ENCODE measurements at regions not wholly inside any gene's neighbourhood (a gene's known extent, or its start where the extent isn't known, plus 50 kb on each side); places are given as distances from the start of the nearest gene placed in this dataset.
A peak's percentile ranks its signal among the peaks of the same experiment; 100 is the strongest.

DNA sequence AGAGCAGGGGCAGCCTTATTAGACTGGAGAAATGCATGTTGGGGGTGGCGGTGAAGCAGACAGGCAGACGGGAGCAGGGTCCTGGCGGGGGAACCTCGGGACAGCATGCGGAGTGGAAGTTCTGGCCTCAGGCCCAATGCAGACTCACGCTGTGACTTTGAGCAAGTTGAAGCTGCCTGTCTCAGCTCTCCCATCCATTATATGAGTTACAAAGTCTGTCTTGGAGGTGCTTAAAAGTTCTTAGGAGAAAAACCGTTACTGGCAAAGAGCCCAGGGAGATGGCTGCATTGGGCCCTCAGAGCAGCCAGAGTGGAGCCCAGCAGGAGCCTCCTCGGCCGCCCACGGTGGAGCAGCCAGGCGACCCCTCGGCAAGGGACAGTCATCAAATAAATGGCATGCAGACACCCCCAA, 509.5 kb downstream of the PLXNA4 start:
- Histone ChIP-seq H3K9ac (ENCODE audit: low read length) (no peak overlapping the region), H2AFZ (ENCODE audit: low read length) (no peak overlapping the region)

GRCh38 chr7:132065989-132066603, 509.7 kb upstream of the PODXL start:
- H3F3A ChIP-seq (ENCODE audit: low read length, unreplicated experiment): no peaks in the 10 kb centered on the region
- no peaks in the 10 kb centered on the region for H3K27me3 ChIP-seq (ENCODE audit: low read length)
- H3K27ac ChIP-seq (ENCODE audit: low read length): peak overlapping the region; percentile 78
- H2AFZ ChIP-seq (ENCODE audit: low read length): peak overlapping the region; percentile 60
- DNase-seq (no peak), ATAC-seq (peak; percentile 70)
- CTCF ChIA-PET: no interaction called here
- peak overlapping the region; percentile 5; the same call in 1 of the 2 replicates for H3K9ac ChIP-seq (ENCODE audit: low read length)
- no TSS peak for BruUV-seq (replicated peaks)
- POLR2A ChIA-PET (ENCODE audit: unreplicated experiment): no interaction called here
- H3K4me1 ChIP-seq (ENCODE audit: insufficient read depth, low read length): peaks cover 21% of the 10 kb centered on the region
- intact Hi-C loops (cut with micrococcal nuclease): loop anchor here (2.0 to 5.0 kb wide), 2 partner anchors 51 to 186 kb away; no protein-coding TSS in a partner anchor
- no peaks in the 10 kb centered on the region for H3K9me2 ChIP-seq (replicated peaks; ENCODE audit: low read length)
- no peaks in the 10 kb centered on the region for H3K9me3 ChIP-seq (ENCODE audit: low read length)
- peak overlapping the region; percentile 79 for H3K4me2 ChIP-seq (ENCODE audit: low read length)
- peak overlapping the region; percentile 28; the same call in 1 of the 2 replicates for H3K4me3 ChIP-seq (ENCODE audit: low read length)
- no peaks in the 10 kb centered on the region for H4K20me1 ChIP-seq (ENCODE audit: low read length)
- TF ChIP-seq EZH2 (IDR thresholded peaks at IDR 0.05; ENCODE audit: low read length, unreplicated experiment) (no peak), EZH2phosphoT487 (IDR thresholded peaks at IDR 0.05; ENCODE audit: borderline replicate concordance, low read length) (no peak), CTCF (conservative IDR thresholded peaks at IDR 0.05; ENCODE audit: low read depth, low read length) (no peak)
- no peaks in the 10 kb centered on the region for H3K36me3 ChIP-seq (ENCODE audit: low read depth, low read length)
- H3K79me2 ChIP-seq (ENCODE audit: low read length): no peaks in the 10 kb centered on the region

More for the DNA sequence above, 509.5 kb downstream of the PLXNA4 start:
- intact Hi-C loops (cut with micrococcal nuclease): loop anchor here (5.0 kb wide), 1 partner anchor 186 kb away; no protein-coding TSS in a partner anchor
- Histone ChIP-seq H3K9me3 (ENCODE audit: low read length) (no peaks in the 10 kb centered on the region), H3K36me3 (ENCODE audit: low read depth, low read length) (no peaks in the 10 kb centered on the region), H3F3A (ENCODE audit: low read length, unreplicated experiment) (no peaks in the 10 kb centered on the region), H3K4me3 (ENCODE audit: low read length) (no peak overlapping the region), H3K4me2 (ENCODE audit: low read length) (peak overlapping the region; percentile 79), H3K27ac (ENCODE audit: low read length) (peak overlapping the region; percentile 78; the same call in 1 of the 2 replicates), H4K20me1 (ENCODE audit: low read length) (no peaks in the 10 kb centered on the region), H3K9me2 (replicated peaks; ENCODE audit: low read length) (no peaks in the 10 kb centered on the region), H3K4me1 (ENCODE audit: insufficient read depth, low read length) (peaks cover 21% of the 10 kb centered on the region), H3K27me3 (ENCODE audit: low read length) (no peaks in the 10 kb centered on the region), H3K79me2 (ENCODE audit: low read length) (no peaks in the 10 kb centered on the region)
- no peak for ATAC-seq
- POLR2A ChIA-PET (ENCODE audit: unreplicated experiment): no interaction called here
- CTCF ChIA-PET: no interaction called here
- DNase-seq: no peak
- TF ChIP-seq EZH2 (IDR thresholded peaks at IDR 0.05; ENCODE audit: low read length, unreplicated experiment) (no peak), EZH2phosphoT487 (IDR thresholded peaks at IDR 0.05; ENCODE audit: borderline replicate concordance, low read length) (no peak), CTCF (conservative IDR thresholded peaks at IDR 0.05; ENCODE audit: low read depth, low read length) (no peak)
- BruUV-seq (replicated peaks): no TSS peak
